Upper lobe of left lung (tissue), 4 donors: ENCODE measurements at regions not wholly inside any gene's neighbourhood (a gene's known extent, or its start where the extent isn't known, plus 50 kb on each side); places are given as distances from the start of the nearest gene placed in this dataset.

ENCODE experiments used
- EP300 ChIP-seq, 4 donors: sonication (generic); formaldehyde crosslinking; IDR thresholded peaks; one replicate each; pipeline ENCODE4 v1.5.1; 2017; ENCODE audit warnings: antibody characterized with exemption in 4 of 4, control low read depth in 2 of 4
- POLR2A ChIP-seq, 4 donors: fragments of 450-650 bp; IDR thresholded peaks; one replicate each; pipeline ENCODE4 v1.5.1; 2016 to 2017; ENCODE audit warnings: antibody characterized with exemption in 4 of 4, mild to moderate bottlenecking in 2 of 4
- POLR2AphosphoS5 ChIP-seq, 2 donors: sonication (generic); formaldehyde crosslinking; IDR thresholded peaks; one replicate each; pipeline ENCODE4 v1.5.1; 2017; ENCODE audit warnings: antibody characterized with exemption in 2 of 2
- TF ChIP-seq, protein P1 (sequence below), 6 experiments: fragments of 450-650 bp in 4 of 6; fragments of 200-600 bp in 2 of 6; sonication (generic) in 2 of 6; IDR thresholded peaks; one replicate each; pipeline ENCODE4 v1.5.1; 2016 to 2019; ENCODE audit warnings: antibody characterized with exemption in 6 of 6

DNA sequence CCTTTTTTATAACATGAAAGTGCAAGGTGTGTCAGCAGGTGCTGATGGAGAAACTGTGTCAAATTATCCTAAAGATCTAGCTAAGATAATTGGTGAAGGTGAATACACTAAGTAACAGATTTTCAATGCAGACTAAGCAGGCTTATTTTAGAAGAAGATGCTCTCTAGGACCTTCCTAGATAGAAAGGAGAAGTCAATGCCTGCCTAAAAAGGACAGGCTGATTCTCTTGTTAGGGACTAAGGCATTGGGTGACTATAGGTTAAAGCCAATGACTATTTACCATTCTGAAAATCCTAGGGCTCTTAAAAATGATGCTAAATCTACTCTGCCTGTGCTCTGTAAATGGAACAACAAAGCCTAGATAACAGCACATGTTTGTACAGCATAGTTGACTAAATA is 1682.4 kb downstream of the MAT2B start:
- TF ChIP-seq, protein P1, sequence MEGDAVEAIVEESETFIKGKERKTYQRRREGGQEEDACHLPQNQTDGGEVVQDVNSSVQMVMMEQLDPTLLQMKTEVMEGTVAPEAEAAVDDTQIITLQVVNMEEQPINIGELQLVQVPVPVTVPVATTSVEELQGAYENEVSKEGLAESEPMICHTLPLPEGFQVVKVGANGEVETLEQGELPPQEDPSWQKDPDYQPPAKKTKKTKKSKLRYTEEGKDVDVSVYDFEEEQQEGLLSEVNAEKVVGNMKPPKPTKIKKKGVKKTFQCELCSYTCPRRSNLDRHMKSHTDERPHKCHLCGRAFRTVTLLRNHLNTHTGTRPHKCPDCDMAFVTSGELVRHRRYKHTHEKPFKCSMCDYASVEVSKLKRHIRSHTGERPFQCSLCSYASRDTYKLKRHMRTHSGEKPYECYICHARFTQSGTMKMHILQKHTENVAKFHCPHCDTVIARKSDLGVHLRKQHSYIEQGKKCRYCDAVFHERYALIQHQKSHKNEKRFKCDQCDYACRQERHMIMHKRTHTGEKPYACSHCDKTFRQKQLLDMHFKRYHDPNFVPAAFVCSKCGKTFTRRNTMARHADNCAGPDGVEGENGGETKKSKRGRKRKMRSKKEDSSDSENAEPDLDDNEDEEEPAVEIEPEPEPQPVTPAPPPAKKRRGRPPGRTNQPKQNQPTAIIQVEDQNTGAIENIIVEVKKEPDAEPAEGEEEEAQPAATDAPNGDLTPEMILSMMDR (IDR thresholded peaks at IDR 0.05) = no peak
- TF ChIP-seq POLR2A (IDR thresholded peaks at IDR 0.05) (no peak), EP300 (IDR thresholded peaks at IDR 0.05) (no peak), POLR2AphosphoS5 (IDR thresholded peaks at IDR 0.05) (no peak)
